ENCODE measurements at regions not wholly inside any gene's neighbourhood (a gene's known extent, or its start where the extent isn't known, plus 50 kb on each side); places are given as distances from the start of the nearest gene placed in this dataset.

DNA sequence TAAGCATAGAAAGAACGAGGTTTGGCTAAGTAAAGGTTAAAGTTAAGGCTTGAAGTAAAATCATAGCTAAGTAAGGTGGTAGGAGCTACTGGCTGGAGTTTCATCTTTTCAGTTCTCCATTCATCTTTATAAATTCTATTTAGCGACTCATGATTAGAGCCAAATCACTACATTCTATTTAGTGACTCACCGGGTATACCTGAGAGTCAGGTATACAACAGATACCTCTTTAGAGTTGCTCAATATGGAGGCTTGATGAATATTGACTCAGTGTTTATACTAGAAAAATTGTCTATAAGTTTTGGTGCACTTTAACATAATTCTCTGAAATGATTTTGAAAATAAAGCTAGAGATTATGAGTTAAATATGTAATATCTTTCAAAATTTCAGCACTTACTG lies 328.8 kb upstream of the GRM7 start:
- Histone ChIP-seq H3K9me3 (ENCODE audit: control insufficient read depth in 2 of 3, insufficient read depth in 1 of 3, low read length in 3 of 3) (no peaks in the 10 kb centered on the region), H3K27ac (ENCODE audit: low read depth in 2 of 2, low read length in 2 of 2) (no peak overlapping the region), H3K4me1 (ENCODE audit: control insufficient read depth in 2 of 3, insufficient read depth in 2 of 3, low read depth in 1 of 3, low read length in 3 of 3) (no peaks in the 10 kb centered on the region), H3K36me3 (ENCODE audit: control insufficient read depth in 2 of 3, insufficient read depth in 3 of 3, low read length in 3 of 3) (no peaks in the 10 kb centered on the region), H3K27me3 (ENCODE audit: control insufficient read depth, insufficient read depth, low read length) (no peaks in the 10 kb centered on the region), H3K4me3 (ENCODE audit: low read length in 3 of 3) (no peak overlapping the region), H3K9ac (ENCODE audit: low read length in 3 of 3) (no peak overlapping the region)
- FAIRE-seq (no peak), DNase-seq (no peak)
- intact Hi-C loops (cut with DNase I), result no loop called here
- TF ChIP-seq, protein P1, sequence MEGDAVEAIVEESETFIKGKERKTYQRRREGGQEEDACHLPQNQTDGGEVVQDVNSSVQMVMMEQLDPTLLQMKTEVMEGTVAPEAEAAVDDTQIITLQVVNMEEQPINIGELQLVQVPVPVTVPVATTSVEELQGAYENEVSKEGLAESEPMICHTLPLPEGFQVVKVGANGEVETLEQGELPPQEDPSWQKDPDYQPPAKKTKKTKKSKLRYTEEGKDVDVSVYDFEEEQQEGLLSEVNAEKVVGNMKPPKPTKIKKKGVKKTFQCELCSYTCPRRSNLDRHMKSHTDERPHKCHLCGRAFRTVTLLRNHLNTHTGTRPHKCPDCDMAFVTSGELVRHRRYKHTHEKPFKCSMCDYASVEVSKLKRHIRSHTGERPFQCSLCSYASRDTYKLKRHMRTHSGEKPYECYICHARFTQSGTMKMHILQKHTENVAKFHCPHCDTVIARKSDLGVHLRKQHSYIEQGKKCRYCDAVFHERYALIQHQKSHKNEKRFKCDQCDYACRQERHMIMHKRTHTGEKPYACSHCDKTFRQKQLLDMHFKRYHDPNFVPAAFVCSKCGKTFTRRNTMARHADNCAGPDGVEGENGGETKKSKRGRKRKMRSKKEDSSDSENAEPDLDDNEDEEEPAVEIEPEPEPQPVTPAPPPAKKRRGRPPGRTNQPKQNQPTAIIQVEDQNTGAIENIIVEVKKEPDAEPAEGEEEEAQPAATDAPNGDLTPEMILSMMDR (IDR thresholded peaks at IDR 0.05; ENCODE audit: borderline replicate concordance, extremely low read depth, insufficient read depth), result no peak

DNA sequence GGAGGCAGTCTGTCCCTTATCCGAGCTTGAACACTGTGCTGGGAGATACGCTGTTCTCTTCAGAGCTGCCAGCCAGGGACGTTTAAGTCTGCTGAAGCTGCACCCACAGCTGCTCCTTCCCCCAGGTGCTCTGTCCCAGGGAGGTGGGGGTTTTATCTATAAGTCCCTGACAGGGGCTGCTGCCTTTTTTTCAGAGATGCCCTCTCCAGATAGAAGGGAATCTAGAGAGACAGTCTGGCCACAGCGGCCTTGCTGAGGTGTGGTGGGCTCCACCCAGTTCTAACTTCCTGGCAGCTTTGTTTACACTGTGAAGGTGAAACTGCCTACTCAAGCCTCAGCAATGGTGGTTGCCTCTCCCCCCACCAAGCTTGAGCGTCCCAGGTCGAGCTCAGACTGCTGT lies 319.9 kb upstream of the GRM7 start:
- no peak for DNase-seq
- Histone ChIP-seq H3K27ac (ENCODE audit: low read depth in 2 of 2, low read length in 2 of 2) (no peak overlapping the region), H3K4me3 (ENCODE audit: low read length in 3 of 3) (no peak overlapping the region), H3K9ac (ENCODE audit: low read length in 3 of 3) (no peak overlapping the region), H3K27me3 (ENCODE audit: control insufficient read depth, insufficient read depth, low read length) (no peaks in the 10 kb centered on the region), H3K4me1 (ENCODE audit: control insufficient read depth in 2 of 3, insufficient read depth in 2 of 3, low read depth in 1 of 3, low read length in 3 of 3) (no peaks in the 10 kb centered on the region), H3K36me3 (ENCODE audit: control insufficient read depth in 2 of 3, insufficient read depth in 3 of 3, low read length in 3 of 3) (no peaks in the 10 kb centered on the region), H3K9me3 (ENCODE audit: control insufficient read depth in 2 of 3, insufficient read depth in 1 of 3, low read length in 3 of 3) (no peaks in the 10 kb centered on the region)
- no peak for FAIRE-seq
- intact Hi-C loops (cut with DNase I), result no loop called here
- TF ChIP-seq, protein P1 (IDR thresholded peaks at IDR 0.05; ENCODE audit: borderline replicate concordance, extremely low read depth, insufficient read depth), result no peak

DNA sequence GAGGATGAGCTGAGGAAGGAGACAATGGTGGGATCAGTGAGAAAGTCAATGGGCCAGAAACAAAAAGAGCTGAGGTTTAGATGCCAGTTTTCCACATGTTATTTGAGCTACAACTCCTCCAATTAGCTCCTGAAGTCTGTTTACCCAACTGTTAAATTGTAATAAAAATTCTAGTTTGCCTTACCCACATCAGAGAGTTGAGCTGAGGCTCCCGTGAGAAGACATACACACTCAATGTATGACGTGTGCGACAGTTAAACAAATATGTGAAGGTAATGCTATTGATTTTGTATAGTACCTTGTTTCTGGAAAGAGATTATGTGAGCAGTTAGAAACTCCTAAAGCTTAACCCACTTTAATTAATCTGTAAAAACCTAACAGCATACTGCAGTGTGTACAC lies 318.1 kb upstream of the GRM7 start:
- Histone ChIP-seq H3K9me3 (ENCODE audit: control insufficient read depth in 2 of 3, insufficient read depth in 1 of 3, low read length in 3 of 3) (no peaks in the 10 kb centered on the region), H3K9ac (ENCODE audit: low read length in 3 of 3) (no peak overlapping the region), H3K36me3 (ENCODE audit: control insufficient read depth in 2 of 3, insufficient read depth in 3 of 3, low read length in 3 of 3) (no peaks in the 10 kb centered on the region), H3K4me1 (ENCODE audit: control insufficient read depth in 2 of 3, insufficient read depth in 2 of 3, low read depth in 1 of 3, low read length in 3 of 3) (no peaks in the 10 kb centered on the region), H3K4me3 (ENCODE audit: low read length in 3 of 3) (no peak overlapping the region), H3K27me3 (ENCODE audit: control insufficient read depth, insufficient read depth, low read length) (no peaks in the 10 kb centered on the region), H3K27ac (ENCODE audit: low read depth in 2 of 2, low read length in 2 of 2) (no peak overlapping the region)
- intact Hi-C loops (cut with DNase I), result no loop called here
- TF ChIP-seq, protein P1 (IDR thresholded peaks at IDR 0.05; ENCODE audit: borderline replicate concordance, extremely low read depth, insufficient read depth), result no peak
- FAIRE-seq (no peak), DNase-seq (peak in 2 of 5 donors; percentile 8 to 30)

DNA sequence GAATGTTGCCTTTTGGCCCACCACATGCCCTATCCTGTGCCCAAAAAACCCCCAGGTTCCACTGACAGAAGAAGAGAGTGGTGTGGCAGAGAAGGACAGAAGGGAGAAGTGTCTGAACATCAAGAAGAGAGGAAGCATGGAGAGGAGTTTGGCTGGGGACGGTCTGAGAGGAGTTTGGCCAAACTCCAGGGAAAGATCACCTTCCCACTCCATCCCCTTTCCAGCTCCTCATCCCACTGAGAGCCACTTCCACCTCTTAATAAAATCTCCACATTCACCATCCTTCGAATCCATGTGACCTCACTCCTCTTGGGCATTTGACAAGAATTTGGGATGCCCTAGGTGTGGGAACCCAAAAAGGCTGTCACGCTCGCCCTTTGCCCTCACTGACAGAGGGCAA lies 311.6 kb upstream of the GRM7 start:
- H3K27me3 ChIP-seq (ENCODE audit: control insufficient read depth, insufficient read depth, low read length), result no peaks in the 10 kb centered on the region
- no peak for FAIRE-seq
- peaks cover 0 to 12% (median 0%) of the 10 kb centered on the region in 3 donors for H3K9me3 ChIP-seq (ENCODE audit: control insufficient read depth in 2 of 3, insufficient read depth in 1 of 3, low read length in 3 of 3)
- no peak overlapping the region for H3K27ac ChIP-seq (ENCODE audit: low read depth in 2 of 2, low read length in 2 of 2)
- H3K36me3 ChIP-seq (ENCODE audit: control insufficient read depth in 2 of 3, insufficient read depth in 3 of 3, low read length in 3 of 3), result no peaks in the 10 kb centered on the region
- no peaks in the 10 kb centered on the region for H3K4me1 ChIP-seq (ENCODE audit: control insufficient read depth in 2 of 3, insufficient read depth in 2 of 3, low read depth in 1 of 3, low read length in 3 of 3)
- no peak overlapping the region for H3K4me3 ChIP-seq (ENCODE audit: low read length in 3 of 3)
- H3K9ac ChIP-seq (ENCODE audit: low read length in 3 of 3), result no peak overlapping the region
- no peak for DNase-seq
- TF ChIP-seq, protein P1 (IDR thresholded peaks at IDR 0.05; ENCODE audit: borderline replicate concordance, extremely low read depth, insufficient read depth), result no peak
- intact Hi-C loops (cut with DNase I), result no loop called here

Data from kidney (tissue), 13 donors.